ENCODE measurements at regions not wholly inside any gene's neighbourhood (a gene's known extent, or its start where the extent isn't known, plus 50 kb on each side); places are given as distances from the start of the nearest gene placed in this dataset.

GRCh38 chr1:219669042-219669441 is 56.1 kb upstream of the ZC3H11B start:
- in situ Hi-C loops (cut with MboI; ENCODE audit: low sequenced_read_pairs) (loop anchor here (10.0 kb wide), 1 partner anchor 1344 kb away; no protein-coding TSS in a partner anchor), intact Hi-C loops (cut with micrococcal nuclease) (no loop called here)
- no peaks in the 10 kb centered on the region for H4K20me1 ChIP-seq (ENCODE audit: insufficient read depth, low read length)

More at GRCh38 chr1:219669042-219669441, 56.1 kb upstream of the ZC3H11B start:
- no peaks in the 10 kb centered on the region for H3K4me1 ChIP-seq (ENCODE audit: control insufficient read depth, insufficient read depth, low read length)
- H4K5ac ChIP-seq (ENCODE audit: low read depth, low read length), result no peak overlapping the region
- H3K14ac ChIP-seq (replicated peaks; ENCODE audit: low read depth, low read length), result no peak overlapping the region
- H3K27me3 ChIP-seq (ENCODE audit: control insufficient read depth, insufficient read depth, low read length), result no peaks in the 10 kb centered on the region
- H3K79me1 ChIP-seq (ENCODE audit: low read depth in 1 of 2, low read length in 2 of 2), result no peaks in the 10 kb centered on the region
- H4K8ac ChIP-seq (ENCODE audit: low read depth in 2 of 2, low read length in 2 of 2), result no peak overlapping the region
- no peaks in the 10 kb centered on the region for H3K9me1 ChIP-seq (ENCODE audit: insufficient read depth, low read length)
- ChIA-PET POLR2A (ENCODE audit: unreplicated experiment) (no interaction called here), CTCF (interaction anchor here (2.6 kb wide), 1 partner anchor 8 kb away, joined by 8 read pairs; no protein-coding TSS in a partner anchor)
- no peak overlapping the region for H3K4me3 ChIP-seq (ENCODE audit: insufficient read depth, low read depth, low read length)
- H2BK120ac ChIP-seq (ENCODE audit: low read depth, low read length), result no peak overlapping the region
- no peak overlapping the region for H3K56ac ChIP-seq (ENCODE audit: extremely low read depth, insufficient read depth, low read length)
- no TSS peak for BruUV-seq (replicated peaks)
- H3K27ac ChIP-seq (ENCODE audit: insufficient read depth, low read length), result no peak overlapping the region
- no CpG with 5 or more reads among the region's 4 CpGs for WGBS, 2 experiments (ENCODE audit: extremely low coverage in 2 of 2, insufficient read length in 1 of 2)
- TF ChIP-seq CHD1 (IDR thresholded peaks at IDR 0.05; ENCODE audit: low read depth, low read length) (no peak), MXI1 (IDR thresholded peaks at IDR 0.05; ENCODE audit: borderline replicate concordance, low read depth, low read length) (no peak), FOS (IDR thresholded peaks at IDR 0.05; ENCODE audit: low read depth, low read length) (no peak), CEBPB (IDR thresholded peaks at IDR 0.05; ENCODE audit: low read depth, low read length) (no peak), ELK1 (IDR thresholded peaks at IDR 0.05; ENCODE audit: borderline replicate concordance, low read depth, low read length) (no peak), MAFK (IDR thresholded peaks at IDR 0.05; ENCODE audit: low read depth, low read length) (no peak), NFE2L2 (IDR thresholded peaks at IDR 0.05; ENCODE audit: low read depth, low read length) (no peak), RAD21 (IDR thresholded peaks at IDR 0.05; ENCODE audit: low read length) (no peak), RFX5 (IDR thresholded peaks at IDR 0.05; ENCODE audit: low read depth, low read length) (no peak), RCOR1 (IDR thresholded peaks at IDR 0.05; ENCODE audit: insufficient replicate concordance, low read length) (no peak), POLR2A (IDR thresholded peaks at IDR 0.05; ENCODE audit: low read depth, low read length) (no peak), MAZ (IDR thresholded peaks at IDR 0.05; ENCODE audit: borderline replicate concordance, low read depth, low read length) (no peak), SMC3 (IDR thresholded peaks at IDR 0.05; ENCODE audit: low read depth, low read length) (no peak)
- TF ChIP-seq, protein P1, sequence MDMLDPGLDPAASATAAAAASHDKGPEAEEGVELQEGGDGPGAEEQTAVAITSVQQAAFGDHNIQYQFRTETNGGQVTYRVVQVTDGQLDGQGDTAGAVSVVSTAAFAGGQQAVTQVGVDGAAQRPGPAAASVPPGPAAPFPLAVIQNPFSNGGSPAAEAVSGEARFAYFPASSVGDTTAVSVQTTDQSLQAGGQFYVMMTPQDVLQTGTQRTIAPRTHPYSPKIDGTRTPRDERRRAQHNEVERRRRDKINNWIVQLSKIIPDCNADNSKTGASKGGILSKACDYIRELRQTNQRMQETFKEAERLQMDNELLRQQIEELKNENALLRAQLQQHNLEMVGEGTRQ (IDR thresholded peaks at IDR 0.05; ENCODE audit: low read depth, low read length), result no peak
- TF ChIP-seq, protein P2, sequence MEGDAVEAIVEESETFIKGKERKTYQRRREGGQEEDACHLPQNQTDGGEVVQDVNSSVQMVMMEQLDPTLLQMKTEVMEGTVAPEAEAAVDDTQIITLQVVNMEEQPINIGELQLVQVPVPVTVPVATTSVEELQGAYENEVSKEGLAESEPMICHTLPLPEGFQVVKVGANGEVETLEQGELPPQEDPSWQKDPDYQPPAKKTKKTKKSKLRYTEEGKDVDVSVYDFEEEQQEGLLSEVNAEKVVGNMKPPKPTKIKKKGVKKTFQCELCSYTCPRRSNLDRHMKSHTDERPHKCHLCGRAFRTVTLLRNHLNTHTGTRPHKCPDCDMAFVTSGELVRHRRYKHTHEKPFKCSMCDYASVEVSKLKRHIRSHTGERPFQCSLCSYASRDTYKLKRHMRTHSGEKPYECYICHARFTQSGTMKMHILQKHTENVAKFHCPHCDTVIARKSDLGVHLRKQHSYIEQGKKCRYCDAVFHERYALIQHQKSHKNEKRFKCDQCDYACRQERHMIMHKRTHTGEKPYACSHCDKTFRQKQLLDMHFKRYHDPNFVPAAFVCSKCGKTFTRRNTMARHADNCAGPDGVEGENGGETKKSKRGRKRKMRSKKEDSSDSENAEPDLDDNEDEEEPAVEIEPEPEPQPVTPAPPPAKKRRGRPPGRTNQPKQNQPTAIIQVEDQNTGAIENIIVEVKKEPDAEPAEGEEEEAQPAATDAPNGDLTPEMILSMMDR (conservative IDR thresholded peaks at IDR 0.05; ENCODE audit: low read depth, low read length), result no peak
- H4K91ac ChIP-seq (ENCODE audit: insufficient read depth, low read depth, low read length), result no peak overlapping the region
- no peak overlapping the region for H2AK9ac ChIP-seq (replicated peaks; ENCODE audit: low read depth, low read length, poor library complexity)
- no peak for DNase-seq
- no peak overlapping the region for H3K18ac ChIP-seq (ENCODE audit: low read depth, low read length)
- H2AFZ ChIP-seq (replicated peaks; ENCODE audit: low read length, poor library complexity), result no peak overlapping the region
- no peak overlapping the region for H3K4me2 ChIP-seq (ENCODE audit: low read depth, low read length)
- H2BK5ac ChIP-seq (ENCODE audit: low read depth, low read length, poor library complexity, severe bottlenecking), result no peak overlapping the region
- H3K36me3 ChIP-seq (ENCODE audit: control insufficient read depth, insufficient read depth, low read length), result no peaks in the 10 kb centered on the region
- H2BK15ac ChIP-seq (ENCODE audit: low read depth, low read length), result no peak overlapping the region
- H3K23ac ChIP-seq (ENCODE audit: low read depth, low read length), result no peak overlapping the region
- dilution Hi-C loops (cut with HindIII; ENCODE audit: low sequenced_read_pairs, unreplicated experiment), result no loop called here
- no peak overlapping the region for H2AK5ac ChIP-seq (ENCODE audit: low read depth, low read length)
- no peak overlapping the region for H2BK20ac ChIP-seq (ENCODE audit: low read depth, low read length)
- H3K4ac ChIP-seq (ENCODE audit: low read depth, low read length), result no peak overlapping the region
- no peaks in the 10 kb centered on the region for H3K9me3 ChIP-seq (ENCODE audit: control insufficient read depth, insufficient read depth, low read length)
- ATAC-seq (ENCODE audit: low read depth), result no peak
- no peak overlapping the region for H3K9ac ChIP-seq (ENCODE audit: low read depth, low read length)
